HCT116 (cell line): ENCODE measurements at regions not wholly inside any gene's neighbourhood (a gene's known extent, or its start where the extent isn't known, plus 50 kb on each side); places are given as distances from the start of the nearest gene placed in this dataset.

Experiments
- ATAC-seq: fragments of 200-7000 bp; cut with Tn5 transposase; 2 replicates; pipeline ENCODE4 v1.9.1; 2020; ENCODE audit warnings: mild to moderate bottlenecking, moderate library complexity
- BruUV-seq: library from RNA; stranded (reverse); fragments of 400-500 nt; replicated peaks from 2 replicates; lab custom pipeline; 2021; lab: Mats Ljungman, UMichigan
- CTCF ChIA-PET: fragments of 300-600 bp; sonication (Branson Sonifier 250); formaldehyde crosslinking; loops from one replicate; lab custom pipeline; 2021; ENCODE audit warnings: antibody characterized with exemption; lab: Charles Lee
- POLR2A ChIA-PET: fragments of 300-600, 350-600 bp; sonication (Branson Sonifier 250); formaldehyde crosslinking; loops from one replicate; lab custom pipeline; 2021; ENCODE audit warnings: antibody characterized with exemption; lab: Charles Lee
- RAD21 ChIA-PET, 2 experiments: fragments of 300-600 bp; sonication (Branson Sonifier 250); formaldehyde crosslinking; loops; one replicate each; lab custom pipeline; 2023; ENCODE audit warnings: low total read pairs in 2 of 2; ENCODE audit not compliant: uncharacterized antibody in 2 of 2, unreplicated experiment in 2 of 2, low non-redundant PET in 1 of 2; lab: Charles Lee
- DNase-seq: peaks from one replicate; pipeline ENCODE4 v3.0.0-alpha.2; 2010; ENCODE audit warnings: low read depth, low spot score
- H2AFZ ChIP-seq: fragments of 200-600 bp; shearing (Covaris generic), sonication (generic); 2 replicates; pipeline ENCODE4 v1.6.1; 2017; ENCODE audit warnings: low read depth, mixed run types, mixed read lengths, antibody characterized with exemption, low read length; ENCODE audit not compliant: poor library complexity, severe bottlenecking
- H3K27ac ChIP-seq: 2 replicates; pipeline ENCODE4 v1.5.1; 2012; ENCODE audit warnings: low read depth, low read length
- H3K27me3 ChIP-seq: fragments of 200-600 bp; sonication (generic); 2 replicates; pipeline ENCODE4 v1.6.1; 2016; ENCODE audit warnings: mixed run types, low read length, mixed read lengths; ENCODE audit not compliant: insufficient read depth
- H3K36me3 ChIP-seq, 2 experiments: fragments of 200-500 bp in 1 of 2; fragments of 200-600 bp in 1 of 2; sonication (Bioruptor generic) in 1 of 2; sonication (generic) in 1 of 2; 2 replicates each; pipeline versions ENCODE4 v1.5.1 to v1.6.1; 2014 to 2016; ENCODE audit warnings: low read length in 2 of 2, inconsistent platforms in 1 of 2, mixed read lengths in 1 of 2, mixed run types in 1 of 2; ENCODE audit not compliant: insufficient read depth in 2 of 2, control insufficient read depth in 1 of 2
- H3K4me1 ChIP-seq, 2 experiments: fragments of 200-600 bp in 1 of 2; sonication (generic) in 1 of 2; 2 replicates each; pipeline versions ENCODE4 v1.5.1 to v1.6.1; 2012 to 2017; ENCODE audit warnings: low read length in 2 of 2, inconsistent platforms in 1 of 2, mild to moderate bottlenecking in 1 of 2, mixed read lengths in 1 of 2, mixed run types in 1 of 2, moderate library complexity in 1 of 2; ENCODE audit not compliant: insufficient read depth in 2 of 2, control insufficient read depth in 1 of 2
- H3K4me2 ChIP-seq: fragments of 200-600 bp; sonication (generic); 2 replicates; pipeline ENCODE4 v1.6.1; 2017; ENCODE audit warnings: mixed run types, low read length, mixed read lengths
- H3K4me3 ChIP-seq, 2 experiments: fragments of 200-600 bp in 1 of 2; sonication (generic) in 1 of 2; replicated peaks in 1 of 2; 2 replicates each; pipeline ENCODE4 v1.5.1; 2011 to 2016; ENCODE audit warnings: low read length in 2 of 2, control low read depth in 1 of 2, low read depth in 1 of 2, mild to moderate bottlenecking in 1 of 2, mixed read lengths in 1 of 2, mixed run types in 1 of 2
- H3K79me2 ChIP-seq: fragments of 200-600 bp; sonication (generic); 2 replicates; pipeline ENCODE4 v1.6.1; 2017; ENCODE audit warnings: mild to moderate bottlenecking, mixed run types, low read length, moderate library complexity, mixed read lengths; ENCODE audit not compliant: insufficient read depth
- H3K9ac ChIP-seq: fragments of 200-600 bp; sonication (generic); 2 replicates; pipeline ENCODE4 v1.6.1; 2016; ENCODE audit warnings: low read length, mixed read lengths
- H3K9me2 ChIP-seq: fragments of 200-600 bp; sonication (generic), shearing (Covaris generic); 2 replicates; pipeline ENCODE4 v1.6.1; 2017; ENCODE audit warnings: mixed run types, mild to moderate bottlenecking, moderate library complexity; ENCODE audit not compliant: insufficient read depth
- H3K9me3 ChIP-seq, 2 experiments: fragments of 200-500 bp in 1 of 2; fragments of 200-600 bp in 1 of 2; sonication (Bioruptor generic) in 1 of 2; sonication (generic) in 1 of 2; 2 replicates each; pipeline ENCODE4 v1.6.1; 2014 to 2017; ENCODE audit warnings: low read length in 2 of 2, mixed read lengths in 2 of 2, inconsistent platforms in 1 of 2, low read depth in 1 of 2, mild to moderate bottlenecking in 1 of 2, mixed run types in 1 of 2, moderate library complexity in 1 of 2; ENCODE audit not compliant: control insufficient read depth in 1 of 2, insufficient read depth in 1 of 2
- H4K20me1 ChIP-seq: fragments of 200-600 bp; sonication (generic), shearing (Covaris generic); 2 replicates; pipeline ENCODE4 v1.6.1; 2017; ENCODE audit warnings: mixed run types, mild to moderate bottlenecking, moderate library complexity; ENCODE audit not compliant: insufficient read depth
- ATF3 ChIP-seq: IDR thresholded peaks from 2 replicates; pipeline ENCODE4 v1.6.1; 2012
- CBX3 ChIP-seq: IDR thresholded peaks from 2 replicates; pipeline ENCODE4 v1.6.1; 2012; ENCODE audit warnings: low read depth
- CEBPB ChIP-seq: IDR thresholded peaks from 2 replicates; pipeline ENCODE4 v1.6.1; 2012; ENCODE audit warnings: low read depth
- CTCF ChIP-seq, 3 experiments: fragments of 200-600 bp in 1 of 3; sonication (generic) in 1 of 3; IDR thresholded peaks in 2 of 3; conservative IDR thresholded peaks in 1 of 3; 2 replicates each; pipeline ENCODE4 v1.5.1; 2012 to 2017; ENCODE audit warnings: low read depth in 2 of 3, low read length in 2 of 3, antibody characterized with exemption in 1 of 3, borderline replicate concordance in 1 of 3, control low read depth in 1 of 3, mild to moderate bottlenecking in 1 of 3, mixed read lengths in 1 of 3, mixed run types in 1 of 3, moderate library complexity in 1 of 3; ENCODE audit not compliant: insufficient read depth in 1 of 3
- EGR1 ChIP-seq: IDR thresholded peaks from 2 replicates; pipeline ENCODE4 v1.6.1; 2012; ENCODE audit warnings: low read depth
- ELF1 ChIP-seq: IDR thresholded peaks from 2 replicates; pipeline ENCODE4 v1.6.1; 2012; ENCODE audit warnings: low read depth, borderline replicate concordance
- EZH2 ChIP-seq: fragments of 200-600 bp; sonication (generic); IDR thresholded peaks from 2 replicates; pipeline ENCODE4 v1.6.1; 2017; ENCODE audit warnings: antibody characterized with exemption, mixed run types
- EZH2phosphoT487 ChIP-seq: fragments of 200-600 bp; IDR thresholded peaks from 2 replicates; pipeline ENCODE4 v1.6.1; 2018; ENCODE audit warnings: antibody characterized with exemption, borderline replicate concordance
- JUND ChIP-seq: IDR thresholded peaks from 2 replicates; pipeline ENCODE4 v1.6.1; 2012
- MAX ChIP-seq: IDR thresholded peaks from 2 replicates; pipeline ENCODE4 v1.6.1; 2012
- POLR2A ChIP-seq: IDR thresholded peaks from 2 replicates; pipeline ENCODE4 v1.7.0; 2011; ENCODE audit warnings: borderline replicate concordance; ENCODE audit not compliant: insufficient read depth, insufficient read length; ENCODE audit errors: extremely low read depth
- POLR2AphosphoS5 ChIP-seq: IDR thresholded peaks from 2 replicates; pipeline ENCODE4 v1.6.1; 2011; ENCODE audit warnings: mild to moderate bottlenecking, low read depth, low read length, moderate library complexity
- SIN3A ChIP-seq: IDR thresholded peaks from 2 replicates; pipeline ENCODE4 v1.6.1; 2012; ENCODE audit warnings: low read depth
- SP1 ChIP-seq: IDR thresholded peaks from 2 replicates; pipeline ENCODE4 v1.6.1; 2012; ENCODE audit warnings: low read depth
- SRF ChIP-seq: IDR thresholded peaks from 2 replicates; pipeline ENCODE4 v1.6.1; 2012; ENCODE audit warnings: low read depth
- TCF7L2 ChIP-seq: IDR thresholded peaks from 2 replicates; pipeline ENCODE4 v1.7.0; 2011; ENCODE audit warnings: borderline replicate concordance, inconsistent platforms; ENCODE audit not compliant: insufficient read depth, insufficient read length; ENCODE audit errors: extremely low read depth
- ZFX ChIP-seq: fragments of 450-650 bp; IDR thresholded peaks from 2 replicates; pipeline ENCODE4 v1.6.1; 2017
- ZNF274 ChIP-seq: fragments of 200-500 bp; sonication (Bioruptor generic); IDR thresholded peaks from 2 replicates; pipeline ENCODE4 v1.6.1; 2014; ENCODE audit warnings: mild to moderate bottlenecking, low read depth, low read length, inconsistent platforms
- intact Hi-C: fragments of 100-400 bp; cut with micrococcal nuclease; formaldehyde crosslinking; loops from 2 replicates; pipeline ENCODE4 v1.10.0; 2022
- TF ChIP-seq, protein P1 (sequence below): IDR thresholded peaks from 2 replicates; pipeline ENCODE4 v1.6.1; 2011; ENCODE audit warnings: mild to moderate bottlenecking, low read length, moderate library complexity; ENCODE audit not compliant: insufficient replicate concordance; ENCODE audit errors: extremely low read depth

DNA sequence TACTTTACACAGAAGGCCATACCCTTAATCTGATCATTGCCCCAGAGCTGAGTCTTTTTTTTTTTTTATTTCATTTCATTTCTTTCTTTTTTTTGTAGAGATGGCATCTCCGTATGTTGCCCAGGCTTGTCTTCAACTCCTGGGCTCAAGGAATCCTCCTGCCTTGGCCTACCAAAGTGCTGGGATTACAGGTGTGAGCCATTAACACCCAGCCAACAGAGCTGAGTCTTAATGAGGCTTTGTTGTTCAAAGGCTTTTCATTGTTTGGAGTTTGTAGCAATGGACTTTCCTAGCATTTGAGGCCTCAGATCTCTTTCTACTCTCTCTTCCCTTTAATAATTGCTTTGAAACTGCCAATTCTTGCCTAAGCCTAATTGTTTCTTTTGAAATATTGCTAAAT is 176.5 kb upstream of the FBN2 start:
- H4K20me1 ChIP-seq, result no peaks in the 10 kb centered on the region
- no peak overlapping the region for H3K4me2 ChIP-seq
- no peaks in the 10 kb centered on the region for H3K9me3 ChIP-seq
- H3K79me2 ChIP-seq, result no peaks in the 10 kb centered on the region
- no peak overlapping the region for H3K9ac ChIP-seq
- ChIA-PET RAD21 (no interaction called here), CTCF (no interaction called here), POLR2A (no interaction called here)
- no TSS peak for BruUV-seq
- intact Hi-C loops, result no loop called here
- TF ChIP-seq EZH2phosphoT487, result no peak
- no peak for TF ChIP-seq TCF7L2
- no peak for TF ChIP-seq POLR2A
- no peak for TF ChIP-seq ATF3
- TF ChIP-seq ZNF274, result no peak
- no peak for TF ChIP-seq JUND
- peaks cover 0 to 2% of the 10 kb centered on the region in 2 experiments; a peak in 2 of 4 replicates for H3K4me1 ChIP-seq
- H3K36me3 ChIP-seq, result no peaks in the 10 kb centered on the region
- no peak overlapping the region for H2AFZ ChIP-seq
- DNase-seq (no peak), ATAC-seq (no peak)
- no peaks in the 10 kb centered on the region for H3K9me2 ChIP-seq
- no peaks in the 10 kb centered on the region for H3K27me3 ChIP-seq
- no peak overlapping the region for H3K4me3 ChIP-seq
- H3K27ac ChIP-seq, result no peak overlapping the region

GRCh38 chr5:128722551-128722950 is 184.5 kb upstream of the FBN2 start:
- no TSS peak for BruUV-seq
- POLR2A ChIA-PET, result no interaction called here
- CTCF ChIA-PET, result no interaction called here
- TF ChIP-seq CBX3, result no peak
- TF ChIP-seq ATF3, result no peak
- no peak for TF ChIP-seq POLR2AphosphoS5
- no peak for TF ChIP-seq MAX
- TF ChIP-seq CEBPB, result no peak
- TF ChIP-seq JUND, result no peak
- TF ChIP-seq EZH2, result no peak
- TF ChIP-seq, protein P1, sequence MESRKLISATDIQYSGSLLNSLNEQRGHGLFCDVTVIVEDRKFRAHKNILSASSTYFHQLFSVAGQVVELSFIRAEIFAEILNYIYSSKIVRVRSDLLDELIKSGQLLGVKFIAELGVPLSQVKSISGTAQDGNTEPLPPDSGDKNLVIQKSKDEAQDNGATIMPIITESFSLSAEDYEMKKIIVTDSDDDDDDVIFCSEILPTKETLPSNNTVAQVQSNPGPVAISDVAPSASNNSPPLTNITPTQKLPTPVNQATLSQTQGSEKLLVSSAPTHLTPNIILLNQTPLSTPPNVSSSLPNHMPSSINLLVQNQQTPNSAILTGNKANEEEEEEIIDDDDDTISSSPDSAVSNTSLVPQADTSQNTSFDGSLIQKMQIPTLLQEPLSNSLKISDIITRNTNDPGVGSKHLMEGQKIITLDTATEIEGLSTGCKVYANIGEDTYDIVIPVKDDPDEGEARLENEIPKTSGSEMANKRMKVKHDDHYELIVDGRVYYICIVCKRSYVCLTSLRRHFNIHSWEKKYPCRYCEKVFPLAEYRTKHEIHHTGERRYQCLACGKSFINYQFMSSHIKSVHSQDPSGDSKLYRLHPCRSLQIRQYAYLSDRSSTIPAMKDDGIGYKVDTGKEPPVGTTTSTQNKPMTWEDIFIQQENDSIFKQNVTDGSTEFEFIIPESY, result no peak
- no peak for TF ChIP-seq ELF1
- TF ChIP-seq SRF, result no peak
- no peak for TF ChIP-seq CTCF (IDR thresholded peaks at IDR 0.05 in 2 of 3, conservative IDR thresholded peaks at IDR 0.05 in 1 of 3; ENCODE audit: borderline replicate concordance in 1 of 3, insufficient read depth in 1 of 3, low read depth in 2 of 3, low read length in 2 of 3)
- TF ChIP-seq SP1, result no peak
- no peak for TF ChIP-seq ZFX
- no peak for TF ChIP-seq SIN3A
- no peak for TF ChIP-seq EGR1

More at GRCh38 chr5:128722551-128722950, 184.5 kb upstream of the FBN2 start:
- RAD21 ChIA-PET, result no interaction called here
- Histone ChIP-seq H3K9ac (no peak overlapping the region), H3K27me3 (no peaks in the 10 kb centered on the region), H2AFZ (no peak overlapping the region), H3K36me3 (no peaks in the 10 kb centered on the region), H3K4me1 (no peaks in the 10 kb centered on the region), H3K4me2 (no peak overlapping the region), H3K79me2 (no peaks in the 10 kb centered on the region), H4K20me1 (no peaks in the 10 kb centered on the region), H3K27ac (no peak overlapping the region), H3K9me3 (no peaks in the 10 kb centered on the region), H3K4me3 (no peak overlapping the region), H3K9me2 (no peaks in the 10 kb centered on the region)
- no peak for ATAC-seq
- no peak for DNase-seq
- intact Hi-C loops, result no loop called here
